Activated T-helper 2 cell treated with anti-CD3 and anti-CD28 coated beads, Interferon-gamma antibody, Interleukin-2, Interleukin-4, amounts not matched to agents 10 μg/mL and 5 μg/mL and 100 μg/mL, durations not matched to agents 14 hours and 24 hours and 36 hours (primary cell): ENCODE measurements at regions not wholly inside any gene's neighbourhood (a gene's known extent, or its start where the extent isn't known, plus 50 kb on each side); places are given as distances from the start of the nearest gene placed in this dataset.

Experiments used
- DNase-seq: peaks from one replicate; pipeline ENCODE4 v3.0.0; 2021; ENCODE audit warnings: low spot score
- H3K27ac Mint-ChIP-seq: one replicate; pipeline ENCODE4 v1.8.0; 2021; ENCODE audit warnings: mixed read lengths
- H3K27me3 Mint-ChIP-seq: one replicate; pipeline ENCODE4 v1.8.0; 2021; ENCODE audit warnings: low read depth, mixed read lengths
- H3K36me3 Mint-ChIP-seq: one replicate; pipeline ENCODE4 v1.8.0; 2021; ENCODE audit warnings: low read depth, mixed read lengths
- H3K4me1 Mint-ChIP-seq: one replicate; pipeline ENCODE4 v1.8.0; 2021; ENCODE audit warnings: low read depth, mixed read lengths
- H3K4me3 Mint-ChIP-seq: one replicate; pipeline ENCODE4 v1.8.0; 2021; ENCODE audit warnings: low read depth, mild to moderate bottlenecking, moderate library complexity, mixed read lengths
- H3K9me3 Mint-ChIP-seq: one replicate; pipeline ENCODE4 v1.8.0; 2021; ENCODE audit warnings: mixed read lengths
- intact Hi-C: fragments of 100-400 bp; cut with micrococcal nuclease; formaldehyde crosslinking; loops from one replicate; pipeline ENCODE4 v1.15.1; 2023

DNA sequence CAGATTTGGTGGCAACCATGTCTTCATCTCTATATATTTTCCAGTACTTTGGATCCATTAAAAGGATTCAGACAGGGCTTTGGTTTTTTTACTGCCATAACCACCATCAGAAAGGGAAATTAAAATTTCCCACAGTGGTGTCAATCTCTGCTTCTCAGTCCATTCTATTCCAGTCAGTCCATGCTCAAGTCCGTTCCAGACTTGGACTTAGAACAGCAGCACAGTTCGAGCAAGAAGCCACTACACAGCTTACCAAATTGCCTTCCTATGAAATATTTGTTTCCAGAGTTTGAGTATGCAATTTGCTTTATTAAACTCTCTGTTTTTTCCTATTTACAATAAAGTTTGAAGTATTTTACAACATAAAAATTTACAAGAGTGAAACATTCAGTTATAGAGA lies 306.5 kb upstream of the GULP1 start:
- no peak overlapping the region for H3K27ac Mint-ChIP-seq
- H3K4me3 Mint-ChIP-seq, result no peak overlapping the region
- intact Hi-C loops, result no loop called here
- H3K27me3 Mint-ChIP-seq, result no peaks in the 10 kb centered on the region
- H3K4me1 Mint-ChIP-seq, result peaks cover 16% of the 10 kb centered on the region
- no peak for DNase-seq
- H3K36me3 Mint-ChIP-seq, result no peaks in the 10 kb centered on the region
- H3K9me3 Mint-ChIP-seq, result no peaks in the 10 kb centered on the region

GRCh38 chr2:187985923-187986322 lies 305.8 kb upstream of the GULP1 start:
- Mint-ChIP-seq H3K4me3 (no peak overlapping the region), H3K27ac (no peak overlapping the region), H3K36me3 (no peaks in the 10 kb centered on the region), H3K4me1 (peaks cover 19% of the 10 kb centered on the region), H3K27me3 (no peaks in the 10 kb centered on the region), H3K9me3 (no peaks in the 10 kb centered on the region)
- no peak for DNase-seq
- intact Hi-C loops, result no loop called here

- Mint-ChIP-seq H3K27ac (no peak overlapping the region), H3K4me1 (peaks cover 19% of the 10 kb centered on the region), H3K27me3 (no peaks in the 10 kb centered on the region), H3K36me3 (no peaks in the 10 kb centered on the region), H3K4me3 (no peak overlapping the region), H3K9me3 (no peaks in the 10 kb centered on the region)
- intact Hi-C loops, result no loop called here
- no peak for DNase-seq
Measured at GRCh38 chr2:187986390-187987105, 305.1 kb upstream of the GULP1 start.

DNA sequence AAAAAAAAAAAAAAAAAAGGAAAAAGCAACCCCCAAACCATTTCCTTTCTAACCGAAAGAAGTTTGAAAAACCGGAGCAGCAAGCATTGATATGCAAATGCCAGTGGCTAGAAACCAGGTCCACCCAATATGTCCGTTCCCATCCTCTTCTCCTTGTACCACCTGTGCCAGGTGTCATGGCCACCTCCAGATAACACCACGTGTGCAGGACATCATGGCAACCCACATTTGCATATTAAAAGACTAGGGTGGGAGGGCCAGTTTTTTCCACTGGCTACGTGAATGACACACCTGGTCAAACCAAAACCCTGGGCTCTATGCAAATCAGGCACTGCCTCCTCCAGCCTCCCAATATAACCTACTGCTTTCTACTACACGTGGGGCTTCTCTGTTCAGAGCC lies 303.3 kb upstream of the GULP1 start:
- H3K36me3 Mint-ChIP-seq, result no peaks in the 10 kb centered on the region
- no peaks in the 10 kb centered on the region for H3K27me3 Mint-ChIP-seq
- H3K4me3 Mint-ChIP-seq, result no peak overlapping the region

GRCh38 chr2:187989925-187990623 lies 301.6 kb upstream of the GULP1 start:
- H3K9me3 Mint-ChIP-seq, result no peaks in the 10 kb centered on the region
- DNase-seq, result no peak

More for the DNA sequence above, 303.3 kb upstream of the GULP1 start:
- intact Hi-C loops, result no loop called here
- DNase-seq, result no peak
- Mint-ChIP-seq H3K9me3 (no peaks in the 10 kb centered on the region), H3K27ac (no peak overlapping the region), H3K4me1 (peaks cover 19% of the 10 kb centered on the region)

DNA sequence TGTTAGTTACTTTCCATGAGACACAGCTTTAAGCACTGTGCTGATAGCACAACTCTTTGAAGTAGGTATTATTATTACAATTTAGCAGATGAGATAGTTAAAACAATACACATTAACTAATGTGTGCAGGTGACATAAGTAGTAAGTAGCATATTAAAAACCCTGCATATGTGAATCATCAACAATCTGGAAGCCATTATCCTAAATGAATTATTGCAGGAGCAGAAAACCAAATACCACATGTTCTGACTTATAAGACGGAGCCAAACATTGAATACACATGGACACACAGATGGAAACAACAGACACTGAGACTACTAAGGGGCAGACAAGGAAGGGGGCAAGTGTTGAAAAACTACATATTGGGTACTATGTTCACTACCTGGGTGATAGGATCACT lies 300.3 kb upstream of the GULP1 start:
- H3K4me3 Mint-ChIP-seq, result no peak overlapping the region
- intact Hi-C loops, result no loop called here
- H3K27ac Mint-ChIP-seq, result no peak overlapping the region
- peaks cover 19% of the 10 kb centered on the region for H3K4me1 Mint-ChIP-seq
- H3K27me3 Mint-ChIP-seq, result no peaks in the 10 kb centered on the region
- no peak for DNase-seq
- no peaks in the 10 kb centered on the region for H3K9me3 Mint-ChIP-seq
- H3K36me3 Mint-ChIP-seq, result no peaks in the 10 kb centered on the region

More at GRCh38 chr2:187989925-187990623, 301.6 kb upstream of the GULP1 start:
- Mint-ChIP-seq H3K4me3 (no peak overlapping the region), H3K27me3 (no peaks in the 10 kb centered on the region), H3K27ac (no peak overlapping the region), H3K36me3 (no peaks in the 10 kb centered on the region), H3K4me1 (peaks cover 19% of the 10 kb centered on the region)
- intact Hi-C loops, result no loop called here

DNA sequence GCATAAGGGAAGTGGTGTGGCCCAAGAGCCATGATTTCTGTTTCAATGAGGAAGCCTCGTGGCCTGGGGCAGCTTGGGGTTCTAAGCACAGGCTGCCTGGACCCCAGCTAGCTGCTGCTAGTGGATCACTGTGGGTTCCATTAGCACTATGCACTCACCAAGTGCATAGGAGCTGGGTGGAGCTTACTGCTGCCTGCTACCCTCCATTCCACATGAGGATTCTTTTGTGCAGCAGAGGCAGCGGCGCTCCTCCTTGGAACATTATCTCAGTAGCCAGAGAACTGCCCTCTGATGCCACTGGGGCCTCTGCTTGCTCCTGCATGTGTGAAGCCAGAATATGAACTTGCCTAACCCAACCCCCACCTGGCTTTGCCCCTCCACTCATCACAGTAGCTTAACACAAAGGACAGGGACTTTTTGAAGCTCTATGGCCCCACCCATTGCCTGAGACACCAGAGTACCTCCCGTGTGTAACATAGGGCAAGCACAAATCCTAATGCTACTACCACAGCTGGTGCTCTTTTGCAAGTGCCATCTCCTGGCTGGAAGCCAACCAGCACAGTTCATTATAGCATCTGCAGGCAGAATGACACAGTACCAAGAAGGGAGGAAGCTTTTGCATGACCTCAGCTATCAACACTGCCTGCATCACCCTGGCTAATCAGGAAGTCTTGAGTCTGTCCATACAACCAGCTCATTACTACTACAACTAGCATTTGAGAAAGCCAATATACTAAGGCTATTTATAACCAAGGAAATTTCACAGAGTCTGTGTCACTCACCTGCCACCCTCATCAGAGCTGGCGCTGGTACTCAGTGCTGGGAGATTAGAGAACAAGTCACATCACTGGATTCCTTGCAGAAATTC lies 297.0 kb upstream of the GULP1 start:
- Mint-ChIP-seq H3K4me3 (no peak overlapping the region), H3K27me3 (peaks cover 3% of the 10 kb centered on the region), H3K27ac (no peak overlapping the region), H3K9me3 (no peaks in the 10 kb centered on the region), H3K4me1 (peaks cover 8% of the 10 kb centered on the region), H3K36me3 (no peaks in the 10 kb centered on the region)
- intact Hi-C loops, result no loop called here
- no peak for DNase-seq

- intact Hi-C loops, result no loop called here
- H3K4me3 Mint-ChIP-seq, result no peak overlapping the region
- DNase-seq, result no peak
- no peaks in the 10 kb centered on the region for H3K36me3 Mint-ChIP-seq
- H3K4me1 Mint-ChIP-seq, result no peaks in the 10 kb centered on the region
- H3K9me3 Mint-ChIP-seq, result no peaks in the 10 kb centered on the region
- H3K27me3 Mint-ChIP-seq, result peaks cover 3% of the 10 kb centered on the region
- H3K27ac Mint-ChIP-seq, result no peak overlapping the region
Measured at GRCh38 chr2:187995556-187995955, 296.1 kb upstream of the GULP1 start.

- DNase-seq, result no peak
- Mint-ChIP-seq H3K36me3 (no peaks in the 10 kb centered on the region), H3K9me3 (no peaks in the 10 kb centered on the region), H3K4me3 (no peak overlapping the region), H3K27me3 (peaks cover 3% of the 10 kb centered on the region), H3K4me1 (no peaks in the 10 kb centered on the region), H3K27ac (no peak overlapping the region)
- intact Hi-C loops, result no loop called here
Measured at GRCh38 chr2:187996630-187997029, 295.0 kb upstream of the GULP1 start.

GRCh38 chr2:188000189-188000588 lies 291.5 kb upstream of the GULP1 start:
- DNase-seq, result no peak
- Mint-ChIP-seq H3K27me3 (peaks cover 3% of the 10 kb centered on the region), H3K4me1 (no peaks in the 10 kb centered on the region), H3K36me3 (no peaks in the 10 kb centered on the region), H3K4me3 (no peak overlapping the region), H3K9me3 (no peaks in the 10 kb centered on the region), H3K27ac (no peak overlapping the region)
- intact Hi-C loops, result no loop called here

DNA sequence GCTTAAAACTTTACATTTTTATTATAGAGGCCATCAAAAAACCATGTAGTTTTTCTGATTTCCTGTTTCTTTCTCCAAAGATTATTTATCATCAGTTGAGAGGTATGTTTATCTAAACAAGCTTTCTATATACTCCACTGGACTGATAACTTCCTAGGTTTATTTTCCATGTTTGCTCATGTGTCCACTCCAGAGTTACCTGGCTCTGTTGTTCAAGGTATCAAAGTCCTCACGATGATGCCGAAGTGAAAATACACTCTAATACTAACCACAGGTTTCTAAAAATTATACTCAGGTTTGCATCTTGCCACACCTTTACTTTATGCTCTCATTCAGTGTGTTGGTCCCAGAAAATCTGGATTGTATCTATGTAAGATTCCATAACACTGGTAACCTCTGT lies 287.9 kb upstream of the GULP1 start:
- H3K36me3 Mint-ChIP-seq, result no peaks in the 10 kb centered on the region
- no peak overlapping the region for H3K4me3 Mint-ChIP-seq
- no peaks in the 10 kb centered on the region for H3K9me3 Mint-ChIP-seq
- H3K27me3 Mint-ChIP-seq, result no peaks in the 10 kb centered on the region
- intact Hi-C loops, result no loop called here
- no peaks in the 10 kb centered on the region for H3K4me1 Mint-ChIP-seq
- no peak for DNase-seq
- no peak overlapping the region for H3K27ac Mint-ChIP-seq

- H3K27ac Mint-ChIP-seq, result no peak overlapping the region
- no peaks in the 10 kb centered on the region for H3K9me3 Mint-ChIP-seq
- no peaks in the 10 kb centered on the region for H3K4me1 Mint-ChIP-seq
- DNase-seq, result no peak
- intact Hi-C loops, result no loop called here
- H3K27me3 Mint-ChIP-seq, result no peaks in the 10 kb centered on the region
- H3K36me3 Mint-ChIP-seq, result no peaks in the 10 kb centered on the region
- no peak overlapping the region for H3K4me3 Mint-ChIP-seq
Measured at GRCh38 chr2:188013767-188014166, 277.9 kb upstream of the GULP1 start.

- Mint-ChIP-seq H3K27me3 (no peaks in the 10 kb centered on the region), H3K9me3 (no peaks in the 10 kb centered on the region), H3K4me3 (no peak overlapping the region), H3K36me3 (no peaks in the 10 kb centered on the region), H3K27ac (no peak overlapping the region), H3K4me1 (no peaks in the 10 kb centered on the region)
- DNase-seq, result no peak
- intact Hi-C loops, result no loop called here
Measured at GRCh38 chr2:188016917-188017316, 274.8 kb upstream of the GULP1 start.
